Choroid plexus epithelial cell (primary cell): ENCODE measurements at regions not wholly inside any gene's neighbourhood (a gene's known extent, or its start where the extent isn't known, plus 50 kb on each side); places are given as distances from the start of the nearest gene placed in this dataset.

ENCODE experiments used
- DNase-seq: peaks from one replicate; pipeline ENCODE4 v3.0.0-alpha.2; 2010; ENCODE audit warnings: low read depth
- H3K4me3 ChIP-seq: 2 replicates; pipeline ENCODE4 v1.5.1; 2011; ENCODE audit warnings: low read depth, mild to moderate bottlenecking, control low read depth, low read length, moderate library complexity
- CTCF ChIP-seq: conservative IDR thresholded peaks from 2 replicates; pipeline ENCODE4 v1.5.1; 2011; ENCODE audit warnings: low read depth, mild to moderate bottlenecking, control low read depth, inconsistent platforms, low read length, moderate library complexity

GRCh38 chr13:50219743-50220142 is 204.5 kb downstream of the KCNRG start:
- no peak for TF ChIP-seq CTCF
- H3K4me3 ChIP-seq, result no peak overlapping the region
- no peak for DNase-seq

GRCh38 chr13:50220938-50221337 is 205.7 kb downstream of the KCNRG start:
- no peak for TF ChIP-seq CTCF
- DNase-seq, result peak; percentile 27
- H3K4me3 ChIP-seq, result no peak overlapping the region

- peak overlapping the region; percentile 34 for H3K4me3 ChIP-seq
- TF ChIP-seq CTCF, result no peak
- peak; percentile 90 for DNase-seq
Observed at GRCh38 chr13:50222569-50223332, 207.5 kb downstream of the KCNRG start.

GRCh38 chr13:50224534-50224933 is 209.3 kb downstream of the KCNRG start:
- no peak overlapping the region for H3K4me3 ChIP-seq
- DNase-seq, result peak; percentile 82
- TF ChIP-seq CTCF, result no peak

GRCh38 chr13:50225193-50226155 is 210.2 kb downstream of the KCNRG start:
- no peak for DNase-seq
- H3K4me3 ChIP-seq, result no peak overlapping the region
- no peak for TF ChIP-seq CTCF

- no peak overlapping the region for H3K4me3 ChIP-seq
- no peak for DNase-seq
- TF ChIP-seq CTCF, result no peak
Observed at GRCh38 chr13:50226515-50227155, 211.4 kb downstream of the KCNRG start.
